NB4 (cell line): ENCODE measurements at regions not wholly inside any gene's neighbourhood (a gene's known extent, or its start where the extent isn't known, plus 50 kb on each side); places are given as distances from the start of the nearest gene placed in this dataset.

Experiments
- DNase-seq: peaks from one replicate; pipeline ENCODE4 v3.0.0; 2010; ENCODE audit warnings: low read depth
- H3K4me3 ChIP-seq: one replicate; pipeline ENCODE4 v1.5.1; 2011; ENCODE audit warnings: mild to moderate bottlenecking, low read depth, low read length, moderate library complexity
- MYC ChIP-seq: IDR thresholded peaks from 2 replicates; pipeline ENCODE4 v1.6.1; 2011; ENCODE audit warnings: low read depth, low read length
- POLR2A ChIP-seq: IDR thresholded peaks from 2 replicates; pipeline ENCODE4 v1.6.1; 2011; ENCODE audit warnings: mild to moderate bottlenecking; ENCODE audit not compliant: insufficient read length; ENCODE audit errors: extremely low read depth
- TF ChIP-seq, protein P1 (sequence below): IDR thresholded peaks from one replicate; pipeline ENCODE4 v1.5.1; 2012; ENCODE audit warnings: low read depth, low read length
- TF ChIP-seq, protein P2 (sequence below): IDR thresholded peaks from 2 replicates; pipeline ENCODE4 v1.6.1; 2011; ENCODE audit warnings: low read depth, low read length

DNA sequence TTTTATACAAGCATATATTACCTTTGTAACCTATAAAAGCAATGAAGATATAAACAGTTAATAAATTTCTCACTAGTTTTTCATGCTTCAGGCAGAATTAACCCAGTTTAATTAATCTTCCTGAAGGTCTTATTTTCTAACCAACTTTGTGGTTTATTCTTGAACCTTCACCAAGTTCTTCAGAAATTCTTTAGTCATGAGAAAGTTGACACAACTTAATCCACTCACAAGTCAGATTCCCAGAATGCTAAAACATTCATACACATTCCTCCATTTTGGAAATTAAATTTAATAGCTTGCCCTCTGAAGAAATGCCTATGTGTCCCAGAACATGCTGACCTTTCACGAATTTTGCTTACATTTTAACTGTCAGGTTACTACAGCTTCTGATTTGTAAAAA is 105.4 kb upstream of the PAM start:
- DNase-seq, result no peak
- TF ChIP-seq POLR2A (no peak), MYC (no peak)
- TF ChIP-seq, protein P1, sequence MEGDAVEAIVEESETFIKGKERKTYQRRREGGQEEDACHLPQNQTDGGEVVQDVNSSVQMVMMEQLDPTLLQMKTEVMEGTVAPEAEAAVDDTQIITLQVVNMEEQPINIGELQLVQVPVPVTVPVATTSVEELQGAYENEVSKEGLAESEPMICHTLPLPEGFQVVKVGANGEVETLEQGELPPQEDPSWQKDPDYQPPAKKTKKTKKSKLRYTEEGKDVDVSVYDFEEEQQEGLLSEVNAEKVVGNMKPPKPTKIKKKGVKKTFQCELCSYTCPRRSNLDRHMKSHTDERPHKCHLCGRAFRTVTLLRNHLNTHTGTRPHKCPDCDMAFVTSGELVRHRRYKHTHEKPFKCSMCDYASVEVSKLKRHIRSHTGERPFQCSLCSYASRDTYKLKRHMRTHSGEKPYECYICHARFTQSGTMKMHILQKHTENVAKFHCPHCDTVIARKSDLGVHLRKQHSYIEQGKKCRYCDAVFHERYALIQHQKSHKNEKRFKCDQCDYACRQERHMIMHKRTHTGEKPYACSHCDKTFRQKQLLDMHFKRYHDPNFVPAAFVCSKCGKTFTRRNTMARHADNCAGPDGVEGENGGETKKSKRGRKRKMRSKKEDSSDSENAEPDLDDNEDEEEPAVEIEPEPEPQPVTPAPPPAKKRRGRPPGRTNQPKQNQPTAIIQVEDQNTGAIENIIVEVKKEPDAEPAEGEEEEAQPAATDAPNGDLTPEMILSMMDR, result no peak
- TF ChIP-seq, protein P2, sequence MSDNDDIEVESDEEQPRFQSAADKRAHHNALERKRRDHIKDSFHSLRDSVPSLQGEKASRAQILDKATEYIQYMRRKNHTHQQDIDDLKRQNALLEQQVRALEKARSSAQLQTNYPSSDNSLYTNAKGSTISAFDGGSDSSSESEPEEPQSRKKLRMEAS, result no peak
- H3K4me3 ChIP-seq, result no peak overlapping the region

DNA sequence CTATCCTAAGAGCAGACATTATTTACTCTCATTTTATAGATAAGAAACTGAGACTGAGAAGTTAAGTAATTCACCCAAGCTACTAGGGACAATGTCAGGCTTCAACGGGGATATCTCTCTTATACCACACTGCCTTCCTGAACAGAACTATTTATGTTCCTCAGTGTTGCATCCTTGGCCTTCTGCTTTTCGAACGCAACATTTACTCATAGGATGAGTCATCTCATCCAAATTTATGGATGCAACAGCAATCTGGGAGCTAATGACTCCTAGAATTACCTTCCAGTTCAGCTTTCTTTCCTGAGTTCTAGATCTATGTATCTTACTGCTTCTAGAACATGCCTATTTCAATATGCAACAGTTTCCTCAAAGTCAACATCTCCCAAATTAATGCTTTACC is 103.6 kb upstream of the PAM start:
- TF ChIP-seq POLR2A, result no peak
- TF ChIP-seq, protein P1, result no peak
- TF ChIP-seq MYC, result no peak
- TF ChIP-seq, protein P2, result no peak
- H3K4me3 ChIP-seq, result no peak overlapping the region
- DNase-seq, result no peak

DNA sequence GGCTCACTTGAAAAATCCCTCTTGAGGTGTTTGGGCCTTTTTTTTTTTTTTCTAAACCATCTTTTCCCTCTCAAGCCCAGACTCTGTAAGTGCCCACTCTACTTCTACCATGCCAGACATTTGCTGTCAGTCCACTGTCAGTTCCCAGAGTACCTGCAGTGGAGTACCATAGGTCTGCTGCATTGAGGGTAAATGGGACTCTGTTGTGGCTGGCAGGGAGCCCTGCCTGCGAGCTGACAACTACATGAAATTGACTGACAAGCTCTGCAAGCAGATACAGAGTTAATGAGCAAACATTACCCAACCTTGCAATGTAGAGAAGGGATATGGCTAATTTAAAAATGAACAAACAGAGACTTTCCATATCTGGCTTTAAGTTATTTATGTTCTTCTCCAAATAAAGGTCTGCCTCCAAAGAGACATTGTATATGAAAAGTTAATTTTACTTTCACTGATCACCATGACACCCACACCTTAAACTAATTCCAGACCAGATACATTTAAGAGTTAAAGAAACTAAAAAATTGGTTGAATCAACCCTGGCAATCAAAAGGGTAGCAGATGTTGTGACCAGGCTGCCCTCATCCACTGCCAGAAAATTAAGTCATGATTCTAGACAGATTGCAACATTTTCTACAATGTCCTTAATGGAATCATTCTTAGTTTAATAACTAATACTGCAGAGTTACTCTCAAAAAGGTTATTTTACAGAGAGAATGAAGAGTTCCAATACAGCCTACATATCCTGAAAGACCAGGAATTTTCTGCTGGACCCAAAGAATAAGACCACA is 100.4 kb upstream of the PAM start:
- DNase-seq, result no peak
- H3K4me3 ChIP-seq, result no peak overlapping the region
- TF ChIP-seq, protein P1, result no peak
- TF ChIP-seq POLR2A (no peak), MYC (no peak)
- TF ChIP-seq, protein P2, result no peak

DNA sequence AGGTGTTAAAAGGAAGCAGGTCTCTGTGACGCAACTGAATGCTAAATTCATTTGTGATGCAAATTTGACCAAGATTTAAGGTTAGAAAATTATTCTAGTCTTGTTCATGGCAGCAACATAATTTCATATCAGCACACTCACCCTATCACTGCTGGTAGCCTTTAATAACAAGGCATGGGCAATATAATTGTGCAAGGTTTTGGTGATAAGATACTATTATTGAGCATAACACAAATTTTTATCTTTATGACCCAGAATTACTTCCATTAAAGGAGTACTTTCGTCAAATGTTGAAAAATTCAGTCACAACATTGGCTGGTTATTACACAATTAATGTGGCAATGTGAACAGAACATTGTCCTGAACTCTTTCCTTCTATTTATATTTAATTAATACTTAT is 96.0 kb upstream of the PAM start:
- no peak for DNase-seq
- TF ChIP-seq, protein P2, result no peak
- TF ChIP-seq MYC (no peak), POLR2A (no peak)
- TF ChIP-seq, protein P1, result no peak
- H3K4me3 ChIP-seq, result no peak overlapping the region

DNA sequence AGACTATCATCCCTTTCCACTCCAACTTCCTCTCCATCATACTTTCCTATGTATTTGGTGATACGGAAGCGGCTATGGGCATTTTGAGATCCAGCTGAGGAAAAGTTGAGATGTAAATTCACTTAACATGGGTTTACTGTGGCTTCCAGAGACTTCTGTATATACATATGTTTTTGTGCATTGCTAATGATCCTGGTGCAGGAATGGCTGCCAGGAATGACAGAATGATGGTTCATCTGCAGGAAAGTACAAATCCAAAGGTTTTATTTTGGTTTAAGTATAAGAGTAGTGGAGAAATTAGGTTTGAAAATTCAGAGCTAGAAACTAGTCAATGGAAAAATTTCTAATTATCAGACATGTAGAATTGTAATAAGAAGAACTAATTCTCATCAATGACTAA is 95.0 kb upstream of the PAM start:
- no peak for DNase-seq
- no peak overlapping the region for H3K4me3 ChIP-seq
- TF ChIP-seq MYC (no peak), POLR2A (no peak)
- TF ChIP-seq, protein P2, result no peak
- TF ChIP-seq, protein P1, result no peak
